ENCODE measurements at regions not wholly inside any gene's neighbourhood (a gene's known extent, or its start where the extent isn't known, plus 50 kb on each side); places are given as distances from the start of the nearest gene placed in this dataset.

DNA sequence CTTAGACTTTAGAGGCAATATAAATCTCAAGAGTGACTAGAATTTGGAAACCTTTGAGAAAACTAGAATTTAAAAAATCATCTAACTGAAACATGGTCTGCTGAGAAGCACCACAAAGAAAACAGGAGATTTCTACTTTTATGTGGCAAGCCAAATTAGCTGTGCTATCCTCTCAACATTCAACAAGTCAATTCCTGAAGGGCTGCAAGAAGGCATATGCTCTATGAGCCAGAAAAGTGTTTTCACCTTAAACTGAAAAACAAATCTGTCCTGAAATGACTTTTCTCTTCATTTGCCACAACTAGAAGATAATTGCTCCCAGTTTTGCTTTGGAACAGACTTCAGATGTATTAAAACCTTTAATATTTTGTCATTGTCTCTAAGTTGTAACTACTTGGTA, 263.2 kb upstream of the EDNRA start:
- Histone ChIP-seq H3K36me3 (ENCODE audit: control insufficient read depth, insufficient read depth, low read length) (no peaks in the 10 kb centered on the region), H2BK5ac (ENCODE audit: low read length) (no peak overlapping the region), H4K5ac (ENCODE audit: low read length) (no peak overlapping the region), H3K4me2 (ENCODE audit: low read length) (no peak overlapping the region), H3K4ac (ENCODE audit: low read depth, low read length) (no peak overlapping the region), H4K8ac (ENCODE audit: low read depth, low read length) (no peak overlapping the region), H3K9ac (ENCODE audit: low read length) (no peak overlapping the region), H3K79me1 (ENCODE audit: low read length) (no peaks in the 10 kb centered on the region), H3K27me3 (ENCODE audit: insufficient read depth, low read length, poor library complexity) (no peaks in the 10 kb centered on the region), H3K18ac (ENCODE audit: low read length) (no peak overlapping the region), H3K56ac (ENCODE audit: low read length) (no peak overlapping the region), H3K4me1 (ENCODE audit: control insufficient read depth, low read depth, low read length) (no peaks in the 10 kb centered on the region), H2AK5ac (ENCODE audit: low read length) (no peak overlapping the region), H3K27ac (ENCODE audit: low read depth, low read length) (no peak overlapping the region), H3K4me3 (ENCODE audit: low read length) (no peak overlapping the region), H2BK120ac (ENCODE audit: low read depth, low read length) (no peak overlapping the region), H2BK15ac (replicated peaks; ENCODE audit: low read depth) (no peak overlapping the region), H3K23ac (ENCODE audit: low read length) (no peak overlapping the region), H3K79me2 (ENCODE audit: control insufficient read depth, insufficient read depth, low read length) (no peaks in the 10 kb centered on the region)
- DNase-seq: no peak

DNA sequence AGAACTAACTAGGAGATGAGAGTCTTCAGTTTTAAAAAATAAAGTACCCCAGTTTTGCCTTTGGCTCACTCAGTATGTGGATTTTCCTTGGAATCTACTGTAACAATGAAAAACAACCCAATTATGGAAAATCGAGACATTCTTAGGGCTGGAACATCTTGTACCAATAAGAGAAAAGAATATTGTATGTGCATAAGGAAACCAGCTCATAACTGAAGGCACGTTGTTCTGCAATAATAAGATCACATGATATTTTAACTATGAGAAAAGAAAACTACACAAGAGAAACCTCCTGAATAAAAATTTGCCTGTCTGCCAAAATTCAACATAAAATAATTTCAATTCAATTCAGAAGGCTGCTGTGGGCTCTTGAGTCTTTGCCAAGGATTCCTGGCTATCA, 261.8 kb upstream of the EDNRA start:
- H3K4me3 ChIP-seq (ENCODE audit: low read length): no peak overlapping the region
- no peak overlapping the region for H2BK15ac ChIP-seq (replicated peaks; ENCODE audit: low read depth)
- H3K27me3 ChIP-seq (ENCODE audit: insufficient read depth, low read length, poor library complexity): no peaks in the 10 kb centered on the region
- H4K8ac ChIP-seq (ENCODE audit: low read depth, low read length): no peak overlapping the region
- WGBS (ENCODE audit: extremely low coverage, insufficient coverage, low lambda C conversion rate): no CpG with 5 or more reads among the region's 2 CpGs
- no peak overlapping the region for H4K5ac ChIP-seq (ENCODE audit: low read length)
- H3K36me3 ChIP-seq (ENCODE audit: control insufficient read depth, insufficient read depth, low read length): no peaks in the 10 kb centered on the region
- no peak overlapping the region for H3K4me2 ChIP-seq (ENCODE audit: low read length)
- no peak overlapping the region for H3K4ac ChIP-seq (ENCODE audit: low read depth, low read length)
- H3K9ac ChIP-seq (ENCODE audit: low read length): no peak overlapping the region
- no peaks in the 10 kb centered on the region for H3K79me2 ChIP-seq (ENCODE audit: control insufficient read depth, insufficient read depth, low read length)
- no peaks in the 10 kb centered on the region for H3K79me1 ChIP-seq (ENCODE audit: low read length)
- no peak overlapping the region for H2BK120ac ChIP-seq (ENCODE audit: low read depth, low read length)
- no peak overlapping the region for H2BK5ac ChIP-seq (ENCODE audit: low read length)
- H3K23ac ChIP-seq (ENCODE audit: low read length): no peak overlapping the region
- H3K27ac ChIP-seq (ENCODE audit: low read depth, low read length): no peak overlapping the region
- no peak for DNase-seq
- no peak overlapping the region for H3K18ac ChIP-seq (ENCODE audit: low read length)
- H3K56ac ChIP-seq (ENCODE audit: low read length): no peak overlapping the region
- no peaks in the 10 kb centered on the region for H3K4me1 ChIP-seq (ENCODE audit: control insufficient read depth, low read depth, low read length)
- H2AK5ac ChIP-seq (ENCODE audit: low read length): no peak overlapping the region

DNA sequence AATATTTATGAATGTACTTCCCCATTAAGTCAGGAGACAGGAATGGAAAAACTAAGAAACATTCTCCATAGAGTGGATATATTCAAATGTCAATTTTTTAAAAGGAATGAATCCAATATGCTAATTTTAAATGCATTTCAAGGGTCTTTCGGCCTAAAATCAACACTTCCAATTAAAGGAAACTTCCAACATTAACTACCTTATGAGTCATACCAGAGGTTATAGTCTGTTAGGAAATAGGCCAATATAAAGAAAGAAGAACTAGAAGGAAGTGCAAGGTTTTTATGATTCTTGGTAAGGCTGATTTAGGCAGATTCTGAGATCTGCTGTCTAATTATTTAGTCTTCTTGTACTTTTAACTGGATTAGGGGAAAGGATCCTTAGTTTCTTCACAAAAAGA, 260.1 kb upstream of the EDNRA start:
- Histone ChIP-seq H4K5ac (ENCODE audit: low read length) (no peak overlapping the region), H3K4me1 (ENCODE audit: control insufficient read depth, low read depth, low read length) (no peaks in the 10 kb centered on the region), H3K27ac (ENCODE audit: low read depth, low read length) (no peak overlapping the region), H2BK120ac (ENCODE audit: low read depth, low read length) (no peak overlapping the region), H3K4me2 (ENCODE audit: low read length) (no peak overlapping the region), H2BK5ac (ENCODE audit: low read length) (no peak overlapping the region), H3K4ac (ENCODE audit: low read depth, low read length) (no peak overlapping the region), H3K23ac (ENCODE audit: low read length) (no peak overlapping the region), H3K9ac (ENCODE audit: low read length) (no peak overlapping the region), H2BK15ac (replicated peaks; ENCODE audit: low read depth) (no peak overlapping the region), H2AK5ac (ENCODE audit: low read length) (no peak overlapping the region), H3K18ac (ENCODE audit: low read length) (no peak overlapping the region), H3K36me3 (ENCODE audit: control insufficient read depth, insufficient read depth, low read length) (no peaks in the 10 kb centered on the region), H3K79me1 (ENCODE audit: low read length) (no peaks in the 10 kb centered on the region), H3K27me3 (ENCODE audit: insufficient read depth, low read length, poor library complexity) (no peaks in the 10 kb centered on the region), H3K79me2 (ENCODE audit: control insufficient read depth, insufficient read depth, low read length) (no peaks in the 10 kb centered on the region), H3K56ac (ENCODE audit: low read length) (no peak overlapping the region), H4K8ac (ENCODE audit: low read depth, low read length) (no peak overlapping the region), H3K4me3 (ENCODE audit: low read length) (no peak overlapping the region)
- WGBS (ENCODE audit: extremely low coverage, insufficient coverage, low lambda C conversion rate): no CpG with 5 or more reads among the region's 1 CpG
- no peak for DNase-seq

DNA sequence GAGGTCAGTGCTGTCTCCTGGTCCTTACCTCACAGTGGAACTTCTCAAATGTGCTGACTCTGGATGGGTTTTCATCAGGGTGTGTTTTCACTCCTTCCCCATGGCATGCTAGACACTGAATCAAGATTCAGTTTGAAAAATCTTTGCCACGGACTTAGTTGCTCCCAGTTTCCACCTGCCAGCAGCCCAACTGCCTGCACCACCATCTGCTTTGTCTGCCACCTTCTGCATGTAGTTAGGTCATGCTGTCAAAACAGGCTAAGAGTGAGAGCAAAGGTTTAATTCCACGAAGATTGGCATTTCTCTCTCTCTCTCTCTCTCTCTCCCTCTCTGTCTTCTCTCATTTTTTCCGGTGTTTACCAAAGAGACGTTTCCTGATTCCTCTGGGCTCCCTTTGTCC, 258.0 kb upstream of the EDNRA start:
- Histone ChIP-seq H3K79me2 (ENCODE audit: control insufficient read depth, insufficient read depth, low read length) (no peaks in the 10 kb centered on the region), H3K4me3 (ENCODE audit: low read length) (no peak overlapping the region), H3K27ac (ENCODE audit: low read depth, low read length) (no peak overlapping the region), H3K79me1 (ENCODE audit: low read length) (no peaks in the 10 kb centered on the region), H3K4me1 (ENCODE audit: control insufficient read depth, low read depth, low read length) (no peaks in the 10 kb centered on the region), H4K8ac (ENCODE audit: low read depth, low read length) (no peak overlapping the region), H2BK5ac (ENCODE audit: low read length) (no peak overlapping the region), H3K56ac (ENCODE audit: low read length) (no peak overlapping the region), H3K27me3 (ENCODE audit: insufficient read depth, low read length, poor library complexity) (no peaks in the 10 kb centered on the region), H2AK5ac (ENCODE audit: low read length) (no peak overlapping the region), H2BK120ac (ENCODE audit: low read depth, low read length) (no peak overlapping the region), H3K23ac (ENCODE audit: low read length) (no peak overlapping the region), H3K18ac (ENCODE audit: low read length) (no peak overlapping the region), H2BK15ac (replicated peaks; ENCODE audit: low read depth) (no peak overlapping the region), H3K4me2 (ENCODE audit: low read length) (no peak overlapping the region), H4K5ac (ENCODE audit: low read length) (no peak overlapping the region), H3K9ac (ENCODE audit: low read length) (no peak overlapping the region), H3K4ac (ENCODE audit: low read depth, low read length) (no peak overlapping the region), H3K36me3 (ENCODE audit: control insufficient read depth, insufficient read depth, low read length) (no peaks in the 10 kb centered on the region)
- no CpG with 5 or more reads among the region's 4 CpGs for WGBS (ENCODE audit: extremely low coverage, insufficient coverage, low lambda C conversion rate)
- no peak for DNase-seq

DNA sequence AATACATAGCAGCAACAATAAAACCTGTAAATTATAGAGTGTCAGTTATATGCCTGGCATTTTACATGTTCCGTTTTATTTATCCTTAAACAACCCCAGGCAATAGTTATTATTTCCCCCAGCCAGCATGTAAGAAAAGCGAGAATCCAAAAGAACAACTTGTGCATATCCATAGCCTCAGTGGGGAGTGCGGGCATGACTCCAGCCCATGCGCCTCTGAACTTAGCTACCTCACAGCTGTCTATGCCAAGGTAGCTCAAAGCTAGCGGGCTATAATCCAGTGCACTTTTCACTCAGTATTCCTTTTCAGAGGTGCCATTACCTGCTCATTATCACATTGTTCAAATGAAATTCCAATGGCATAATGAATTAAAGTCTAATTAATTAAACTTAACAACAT, 257.3 kb upstream of the EDNRA start:
- Histone ChIP-seq H3K4me1 (ENCODE audit: control insufficient read depth, low read depth, low read length) (no peaks in the 10 kb centered on the region), H2AK5ac (ENCODE audit: low read length) (no peak overlapping the region), H3K79me2 (ENCODE audit: control insufficient read depth, insufficient read depth, low read length) (no peaks in the 10 kb centered on the region), H3K4me3 (ENCODE audit: low read length) (no peak overlapping the region), H3K4me2 (ENCODE audit: low read length) (no peak overlapping the region), H2BK15ac (replicated peaks; ENCODE audit: low read depth) (no peak overlapping the region), H3K18ac (ENCODE audit: low read length) (no peak overlapping the region), H3K79me1 (ENCODE audit: low read length) (no peaks in the 10 kb centered on the region), H3K56ac (ENCODE audit: low read length) (no peak overlapping the region), H3K9ac (ENCODE audit: low read length) (no peak overlapping the region), H3K27me3 (ENCODE audit: insufficient read depth, low read length, poor library complexity) (no peaks in the 10 kb centered on the region), H4K5ac (ENCODE audit: low read length) (no peak overlapping the region), H4K8ac (ENCODE audit: low read depth, low read length) (no peak overlapping the region), H3K27ac (ENCODE audit: low read depth, low read length) (no peak overlapping the region), H3K4ac (ENCODE audit: low read depth, low read length) (no peak overlapping the region), H3K23ac (ENCODE audit: low read length) (no peak overlapping the region), H2BK5ac (ENCODE audit: low read length) (no peak overlapping the region), H2BK120ac (ENCODE audit: low read depth, low read length) (no peak overlapping the region), H3K36me3 (ENCODE audit: control insufficient read depth, insufficient read depth, low read length) (no peaks in the 10 kb centered on the region)
- WGBS (ENCODE audit: extremely low coverage, insufficient coverage, low lambda C conversion rate): no CpG with 5 or more reads among the region's 5 CpGs
- DNase-seq: no peak

DNA sequence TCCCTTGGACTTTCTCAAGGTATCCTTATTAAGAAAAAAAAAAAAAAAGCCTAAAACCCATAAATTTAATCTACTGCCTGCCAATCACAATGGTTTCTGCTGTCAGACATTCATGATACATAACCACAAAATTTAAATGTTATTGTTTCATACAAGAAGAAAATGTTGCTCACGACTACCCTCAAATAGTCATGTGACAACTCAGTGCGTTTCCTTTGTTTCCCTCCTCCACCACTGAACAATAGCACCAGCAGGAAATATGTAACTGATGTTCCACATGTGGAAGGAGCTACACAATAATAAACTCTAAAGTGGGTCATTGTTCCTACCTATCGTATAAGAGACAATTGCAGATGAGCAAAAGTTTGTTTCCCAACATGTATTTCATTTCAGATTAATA, 244.1 kb upstream of the EDNRA start:
- H3K4me3 ChIP-seq (ENCODE audit: low read length): no peak overlapping the region
- no peak overlapping the region for H3K4ac ChIP-seq (ENCODE audit: low read depth, low read length)
- H3K4me2 ChIP-seq (ENCODE audit: low read length): no peak overlapping the region
- no peaks in the 10 kb centered on the region for H3K27me3 ChIP-seq (ENCODE audit: insufficient read depth, low read length, poor library complexity)
- H3K18ac ChIP-seq (ENCODE audit: low read length): no peak overlapping the region
- H4K8ac ChIP-seq (ENCODE audit: low read depth, low read length): no peak overlapping the region
- H3K56ac ChIP-seq (ENCODE audit: low read length): no peak overlapping the region
- no peak overlapping the region for H2AK5ac ChIP-seq (ENCODE audit: low read length)
- no peaks in the 10 kb centered on the region for H3K79me2 ChIP-seq (ENCODE audit: control insufficient read depth, insufficient read depth, low read length)
- no peak overlapping the region for H2BK120ac ChIP-seq (ENCODE audit: low read depth, low read length)
- WGBS (ENCODE audit: extremely low coverage, insufficient coverage, low lambda C conversion rate): no CpG with 5 or more reads among the region's 3 CpGs
- DNase-seq: no peak
- no peak overlapping the region for H2BK5ac ChIP-seq (ENCODE audit: low read length)
- H4K5ac ChIP-seq (ENCODE audit: low read length): no peak overlapping the region
- H2BK15ac ChIP-seq (replicated peaks; ENCODE audit: low read depth): no peak overlapping the region
- H3K9ac ChIP-seq (ENCODE audit: low read length): no peak overlapping the region
- H3K27ac ChIP-seq (ENCODE audit: low read depth, low read length): no peak overlapping the region
- H3K23ac ChIP-seq (ENCODE audit: low read length): no peak overlapping the region
- H3K79me1 ChIP-seq (ENCODE audit: low read length): no peaks in the 10 kb centered on the region
- no peaks in the 10 kb centered on the region for H3K4me1 ChIP-seq (ENCODE audit: control insufficient read depth, low read depth, low read length)
- no peaks in the 10 kb centered on the region for H3K36me3 ChIP-seq (ENCODE audit: control insufficient read depth, insufficient read depth, low read length)
